ENCODE measurements at regions not wholly inside any gene's neighbourhood (a gene's known extent, or its start where the extent isn't known, plus 50 kb on each side); places are given as distances from the start of the nearest gene placed in this dataset.
"Not testable (repeated sequence)": the region's sequence is repeated elsewhere in the genome, so short reads cannot be mapped to it uniquely, and the experiment has no call there.

DNA sequence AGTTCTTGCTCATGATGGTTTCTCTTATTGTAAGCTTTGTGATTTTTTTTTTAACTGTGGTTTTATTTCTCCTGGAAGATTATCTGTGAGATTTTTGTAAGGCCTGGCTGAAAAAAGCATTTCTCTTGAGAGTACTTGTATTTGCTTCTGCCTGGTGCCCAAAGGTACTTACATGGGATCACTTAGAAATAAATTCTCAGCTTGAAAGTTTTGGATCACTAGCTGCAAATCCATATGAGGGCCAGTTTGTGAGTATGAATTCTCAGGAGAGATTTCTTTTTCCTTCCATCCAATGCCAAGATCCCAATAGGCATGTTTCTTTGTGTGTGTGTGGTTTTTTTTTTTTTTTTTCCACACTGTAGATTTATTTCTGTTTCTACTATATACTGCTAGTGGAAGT, 1884.7 kb upstream of the PCDH7 start:
- DNase-seq (ENCODE audit: low spot score in 2 of 2): no peak
- H3K36me3 ChIP-seq: no peaks in the 10 kb centered on the region
- intact Hi-C loops (cut with DNase I): no loop called here

DNA sequence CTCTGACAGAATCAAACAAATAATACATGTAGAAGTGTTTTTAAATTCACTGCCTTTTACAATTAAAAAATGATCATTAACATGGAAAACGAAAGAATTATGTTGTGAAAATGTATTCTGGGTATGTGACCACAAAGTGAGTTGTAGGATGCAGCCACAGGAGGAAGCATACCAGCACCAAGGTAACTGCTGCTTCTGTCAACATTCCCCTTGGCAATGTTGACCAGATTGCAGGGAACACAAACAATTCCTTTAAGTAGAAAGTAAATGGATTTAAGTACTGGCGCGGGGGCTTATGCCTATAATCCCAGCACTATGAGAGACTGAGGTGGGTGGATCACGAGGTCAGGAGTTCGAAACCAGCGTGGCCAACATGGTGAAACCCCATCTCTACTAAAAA, 1877.9 kb upstream of the PCDH7 start:
- no peak for TF ChIP-seq CTCF (IDR thresholded peaks at IDR 0.05)
- H3K27me3 ChIP-seq: no peaks in the 10 kb centered on the region
- DNase-seq (ENCODE audit: low spot score in 2 of 2): no peak
- H3K36me3 ChIP-seq: no peaks in the 10 kb centered on the region
- intact Hi-C loops (cut with DNase I): no loop called here
- no peak overlapping the region for H3K27ac ChIP-seq
- H3K4me1 ChIP-seq: no peaks in the 10 kb centered on the region
- no peaks in the 10 kb centered on the region for H3K9me3 ChIP-seq
- no peak overlapping the region for H3K4me3 ChIP-seq

More for the DNA sequence above, 1884.7 kb upstream of the PCDH7 start:
- Histone ChIP-seq H3K4me3 (no peak overlapping the region), H3K27ac (no peak overlapping the region), H3K9me3 (no peaks in the 10 kb centered on the region), H3K27me3 (no peaks in the 10 kb centered on the region), H3K4me1 (no peaks in the 10 kb centered on the region)
- no peak for TF ChIP-seq CTCF (IDR thresholded peaks at IDR 0.05)

GRCh38 chr4:28845158-28845557, 1875.0 kb upstream of the PCDH7 start:
- H3K27ac ChIP-seq: no peak overlapping the region
- no peaks in the 10 kb centered on the region for H3K4me1 ChIP-seq
- H3K27me3 ChIP-seq: no peaks in the 10 kb centered on the region
- TF ChIP-seq CTCF (IDR thresholded peaks at IDR 0.05): no peak
- no peak overlapping the region for H3K4me3 ChIP-seq
- H3K9me3 ChIP-seq: no peaks in the 10 kb centered on the region
- intact Hi-C loops (cut with DNase I): no loop called here
- no peaks in the 10 kb centered on the region for H3K36me3 ChIP-seq
- no peak for DNase-seq (ENCODE audit: low spot score in 2 of 2)

DNA sequence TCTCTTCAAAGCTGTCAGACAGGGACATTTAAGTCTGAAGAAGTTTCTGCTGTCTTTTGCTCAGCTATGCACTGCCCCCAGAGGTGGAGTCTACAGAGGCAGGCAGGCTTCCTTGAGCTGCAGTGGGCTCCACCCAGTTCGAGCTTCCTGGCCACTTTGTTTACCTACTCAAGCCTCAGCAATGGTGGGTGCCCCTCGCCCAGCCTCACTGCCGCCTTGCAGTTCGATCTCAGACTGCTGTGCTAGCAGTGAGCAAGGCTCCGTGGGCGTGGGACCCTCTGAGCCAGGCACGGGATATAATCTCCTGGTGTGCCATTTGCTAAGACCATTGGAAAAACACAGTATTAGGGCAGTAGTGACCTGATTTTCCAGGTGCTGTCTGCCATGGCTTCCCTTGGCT, 1863.1 kb upstream of the PCDH7 start:
- H3K27me3 ChIP-seq; H3K36me3 ChIP-seq; H3K27ac ChIP-seq; H3K9me3 ChIP-seq; intact Hi-C loops (cut with DNase I); H3K4me1 ChIP-seq; H3K4me3 ChIP-seq; DNase-seq (ENCODE audit: low spot score in 2 of 2): not testable (repeated sequence)

DNA sequence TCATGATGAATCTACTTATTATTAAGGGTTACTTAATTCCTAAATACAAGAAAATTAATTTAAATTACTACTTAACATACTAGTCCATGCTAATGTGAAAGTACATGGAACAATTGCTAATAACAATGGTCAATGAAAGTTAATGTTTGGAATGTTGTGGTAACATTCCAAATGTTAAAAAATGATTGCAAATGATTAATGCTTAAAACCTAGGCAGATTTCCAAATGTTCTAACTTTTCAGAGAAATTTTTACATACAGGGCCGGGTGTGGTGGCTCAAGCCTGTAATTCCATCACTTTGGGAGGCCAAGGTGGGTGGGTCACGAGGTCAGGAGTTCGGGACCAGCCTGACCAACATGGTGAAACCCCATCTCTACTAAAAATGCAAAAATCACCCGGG, 1851.3 kb upstream of the PCDH7 start:
- intact Hi-C loops (cut with DNase I): no loop called here
- no peak for TF ChIP-seq CTCF (IDR thresholded peaks at IDR 0.05)
- no peaks in the 10 kb centered on the region for H3K9me3 ChIP-seq
- no peak for DNase-seq (ENCODE audit: low spot score in 2 of 2)
- no peak overlapping the region for H3K4me3 ChIP-seq
- H3K36me3 ChIP-seq: no peaks in the 10 kb centered on the region
- no peaks in the 10 kb centered on the region for H3K4me1 ChIP-seq
- H3K27ac ChIP-seq: no peak overlapping the region
- H3K27me3 ChIP-seq: no peaks in the 10 kb centered on the region

GRCh38 chr4:28879178-28879577, 1841.0 kb upstream of the PCDH7 start:
- no peak for TF ChIP-seq CTCF (IDR thresholded peaks at IDR 0.05)
- no peaks in the 10 kb centered on the region for H3K36me3 ChIP-seq

More at GRCh38 chr4:28879178-28879577, 1841.0 kb upstream of the PCDH7 start:
- H3K4me1 ChIP-seq: no peaks in the 10 kb centered on the region
- H3K9me3 ChIP-seq: no peaks in the 10 kb centered on the region
- no peaks in the 10 kb centered on the region for H3K27me3 ChIP-seq
- intact Hi-C loops (cut with DNase I): no loop called here
- no peak for DNase-seq (ENCODE audit: low spot score in 2 of 2)
- H3K27ac ChIP-seq: no peak overlapping the region
- H3K4me3 ChIP-seq: no peak overlapping the region

All from ascending aorta (tissue), 2 donors.